MM.1S (cell line): ENCODE measurements at regions not wholly inside any gene's neighbourhood (a gene's known extent, or its start where the extent isn't known, plus 50 kb on each side); places are given as distances from the start of the nearest gene placed in this dataset.

Source experiments
- DNase-seq: peaks from one replicate; pipeline ENCODE4 v3.0.0-alpha.2; 2015
- H2AFZ ChIP-seq: fragments of 300-600 bp; sonication (generic); 2 replicates; pipeline ENCODE4 v1.6.0; 2016; ENCODE audit warnings: antibody characterized with exemption, low read length
- H3F3A ChIP-seq: fragments of 300-600 bp; sonication (generic); 2 replicates; pipeline ENCODE4 v1.6.1; 2016; ENCODE audit warnings: mild to moderate bottlenecking, antibody characterized with exemption, low read length, moderate library complexity, mixed read lengths; ENCODE audit not compliant: insufficient read depth
- H3K27ac ChIP-seq: fragments of 300-600 bp; sonication (generic); 2 replicates; pipeline ENCODE4 v1.5.1; 2016; ENCODE audit warnings: mild to moderate bottlenecking, low read length
- H3K27me3 ChIP-seq: fragments of 300-600 bp; sonication (generic); replicated peaks from 2 replicates; pipeline ENCODE4 v1.6.0; 2016; ENCODE audit warnings: low read length; ENCODE audit not compliant: insufficient read depth
- H3K36me3 ChIP-seq: fragments of 300-600 bp; sonication (generic); replicated peaks from 2 replicates; pipeline ENCODE4 v1.6.1; 2016; ENCODE audit warnings: mild to moderate bottlenecking, low read length, mixed read lengths; ENCODE audit not compliant: insufficient read depth
- H3K4me1 ChIP-seq: fragments of 300-600 bp; sonication (generic); 2 replicates; pipeline ENCODE4 v1.6.1; 2016; ENCODE audit warnings: low read length, mixed read lengths
- H3K4me2 ChIP-seq: fragments of 300-600 bp; sonication (generic); 2 replicates; pipeline ENCODE4 v1.6.0; 2016; ENCODE audit warnings: low read depth, low read length
- H3K4me3 ChIP-seq: fragments of 300-600 bp; sonication (generic); 2 replicates; pipeline ENCODE4 v1.5.1; 2016; ENCODE audit warnings: low read length, mixed read lengths
- H3K79me2 ChIP-seq: fragments of 300-600 bp; sonication (generic); 2 replicates; pipeline ENCODE4 v1.6.1; 2016; ENCODE audit warnings: mixed run types, low read length, mixed read lengths
- H3K9ac ChIP-seq: fragments of 300-600 bp; sonication (generic); 2 replicates; pipeline ENCODE4 v1.6.1; 2016; ENCODE audit warnings: low read length, mixed read lengths
- H3K9me2 ChIP-seq: fragments of 300-600 bp; sonication (generic); replicated peaks from 2 replicates; pipeline ENCODE4 v1.6.1; 2016; ENCODE audit warnings: mild to moderate bottlenecking, low read length, mixed read lengths; ENCODE audit not compliant: insufficient read depth
- H3K9me3 ChIP-seq: fragments of 300-600 bp; sonication (generic); replicated peaks from 2 replicates; pipeline ENCODE4 v1.6.1; 2016; ENCODE audit warnings: mild to moderate bottlenecking, low read length, mixed read lengths; ENCODE audit not compliant: insufficient read depth
- H4K20me1 ChIP-seq: fragments of 300-600 bp; sonication (generic); 2 replicates; pipeline ENCODE4 v1.6.1; 2016; ENCODE audit warnings: mild to moderate bottlenecking, low read length, moderate library complexity, mixed read lengths; ENCODE audit not compliant: insufficient read depth
- EZH2 ChIP-seq: fragments of 300-600 bp; sonication (generic); optimal IDR thresholded peaks from 2 replicates; pipeline ENCODE3; 2017; ENCODE audit warnings: low read depth, mild to moderate bottlenecking, antibody characterized with exemption, low read length, mixed read lengths
- EZH2phosphoT487 ChIP-seq: fragments of 300-600 bp; sonication (generic); IDR thresholded peaks from 2 replicates; pipeline ENCODE4 v1.6.1; 2018; ENCODE audit warnings: antibody characterized with exemption, low read length
- TF ChIP-seq, protein P1 (sequence below): fragments of 300-600 bp; sonication (generic); IDR thresholded peaks from 2 replicates; pipeline ENCODE4 v1.5.1; 2016; ENCODE audit warnings: antibody characterized with exemption, low read length, mixed read lengths

- no peak overlapping the region for H3K4me3 ChIP-seq
- no peaks in the 10 kb centered on the region for H3K36me3 ChIP-seq
- no peak overlapping the region for H3K27ac ChIP-seq
- no peaks in the 10 kb centered on the region for H3K79me2 ChIP-seq
- no peak overlapping the region for H2AFZ ChIP-seq
- TF ChIP-seq EZH2 = no peak
- TF ChIP-seq, protein P1, sequence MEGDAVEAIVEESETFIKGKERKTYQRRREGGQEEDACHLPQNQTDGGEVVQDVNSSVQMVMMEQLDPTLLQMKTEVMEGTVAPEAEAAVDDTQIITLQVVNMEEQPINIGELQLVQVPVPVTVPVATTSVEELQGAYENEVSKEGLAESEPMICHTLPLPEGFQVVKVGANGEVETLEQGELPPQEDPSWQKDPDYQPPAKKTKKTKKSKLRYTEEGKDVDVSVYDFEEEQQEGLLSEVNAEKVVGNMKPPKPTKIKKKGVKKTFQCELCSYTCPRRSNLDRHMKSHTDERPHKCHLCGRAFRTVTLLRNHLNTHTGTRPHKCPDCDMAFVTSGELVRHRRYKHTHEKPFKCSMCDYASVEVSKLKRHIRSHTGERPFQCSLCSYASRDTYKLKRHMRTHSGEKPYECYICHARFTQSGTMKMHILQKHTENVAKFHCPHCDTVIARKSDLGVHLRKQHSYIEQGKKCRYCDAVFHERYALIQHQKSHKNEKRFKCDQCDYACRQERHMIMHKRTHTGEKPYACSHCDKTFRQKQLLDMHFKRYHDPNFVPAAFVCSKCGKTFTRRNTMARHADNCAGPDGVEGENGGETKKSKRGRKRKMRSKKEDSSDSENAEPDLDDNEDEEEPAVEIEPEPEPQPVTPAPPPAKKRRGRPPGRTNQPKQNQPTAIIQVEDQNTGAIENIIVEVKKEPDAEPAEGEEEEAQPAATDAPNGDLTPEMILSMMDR = no peak
- no peak for TF ChIP-seq EZH2phosphoT487
- no peaks in the 10 kb centered on the region for H4K20me1 ChIP-seq
- H3K27me3 ChIP-seq = no peaks in the 10 kb centered on the region
- H3K9me3 ChIP-seq = no peaks in the 10 kb centered on the region
- H3K4me1 ChIP-seq = peaks cover 24% of the 10 kb centered on the region
- DNase-seq = no peak
- no peak overlapping the region for H3K9ac ChIP-seq
- H3K9me2 ChIP-seq = no peaks in the 10 kb centered on the region
- peaks cover 3% of the 10 kb centered on the region; the same call in 1 of the 2 replicates for H3F3A ChIP-seq
- no peak overlapping the region for H3K4me2 ChIP-seq
Measured at GRCh38 chr7:86981127-86981526, 78.3 kb downstream of the ELAPOR2 start.

DNA sequence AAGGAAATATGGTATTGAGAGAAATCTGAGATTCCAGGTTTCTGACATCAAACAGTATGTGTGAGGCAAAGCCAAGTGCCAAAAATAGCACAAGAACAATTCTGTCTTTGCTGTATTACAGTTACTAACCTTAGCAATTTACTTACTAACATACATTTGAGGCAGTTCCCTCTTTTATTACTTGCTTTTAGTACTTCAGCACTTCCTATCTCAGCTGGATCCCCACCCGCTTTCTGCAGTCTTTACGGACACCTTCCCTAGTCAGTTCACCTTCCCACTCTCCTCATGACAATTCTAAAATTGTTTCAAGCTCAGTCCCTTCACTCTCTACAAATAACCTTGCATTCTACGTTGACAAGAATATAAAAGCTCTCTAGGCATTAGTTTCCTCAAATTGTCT, 79.2 kb downstream of the ELAPOR2 start:
- Histone ChIP-seq H3F3A (peaks cover 3% of the 10 kb centered on the region; the same call in 1 of the 2 replicates), H3K4me1 (peaks cover 24% of the 10 kb centered on the region), H3K4me2 (peak overlapping the region; percentile 40; the same call in 1 of the 2 replicates), H3K9me2 (no peaks in the 10 kb centered on the region), H4K20me1 (no peaks in the 10 kb centered on the region), H3K27me3 (no peaks in the 10 kb centered on the region), H3K4me3 (no peak overlapping the region), H3K27ac (peak overlapping the region; percentile 1; the same call in 1 of the 2 replicates), H3K79me2 (no peaks in the 10 kb centered on the region), H3K9ac (no peak overlapping the region), H3K36me3 (no peaks in the 10 kb centered on the region), H2AFZ (no peak overlapping the region), H3K9me3 (no peaks in the 10 kb centered on the region)
- TF ChIP-seq EZH2 (no peak), EZH2phosphoT487 (no peak)
- TF ChIP-seq, protein P1 = no peak
- DNase-seq = no peak

- no peaks in the 10 kb centered on the region for H3K79me2 ChIP-seq
- H3K27me3 ChIP-seq = no peaks in the 10 kb centered on the region
- no peaks in the 10 kb centered on the region for H3K9me3 ChIP-seq
- no peak overlapping the region for H3K9ac ChIP-seq
- H3F3A ChIP-seq = peaks cover 3% of the 10 kb centered on the region; the same call in 1 of the 2 replicates
- no peaks in the 10 kb centered on the region for H3K9me2 ChIP-seq
- H3K4me3 ChIP-seq = no peak overlapping the region
- H3K4me1 ChIP-seq = peaks cover 24% of the 10 kb centered on the region
- TF ChIP-seq EZH2phosphoT487 (no peak), EZH2 (no peak)
- TF ChIP-seq, protein P1 = no peak
- peak overlapping the region; percentile 40 for H3K4me2 ChIP-seq
- H3K27ac ChIP-seq = peak overlapping the region; percentile 59
- no peaks in the 10 kb centered on the region for H4K20me1 ChIP-seq
- H3K36me3 ChIP-seq = no peaks in the 10 kb centered on the region
- no peak overlapping the region for H2AFZ ChIP-seq
- DNase-seq = peak; percentile 93
Measured at GRCh38 chr7:86978808-86979506, 80.5 kb downstream of the ELAPOR2 start.
